ENCODE measurements at regions not wholly inside any gene's neighbourhood (a gene's known extent, or its start where the extent isn't known, plus 50 kb on each side); places are given as distances from the start of the nearest gene placed in this dataset.

DNA sequence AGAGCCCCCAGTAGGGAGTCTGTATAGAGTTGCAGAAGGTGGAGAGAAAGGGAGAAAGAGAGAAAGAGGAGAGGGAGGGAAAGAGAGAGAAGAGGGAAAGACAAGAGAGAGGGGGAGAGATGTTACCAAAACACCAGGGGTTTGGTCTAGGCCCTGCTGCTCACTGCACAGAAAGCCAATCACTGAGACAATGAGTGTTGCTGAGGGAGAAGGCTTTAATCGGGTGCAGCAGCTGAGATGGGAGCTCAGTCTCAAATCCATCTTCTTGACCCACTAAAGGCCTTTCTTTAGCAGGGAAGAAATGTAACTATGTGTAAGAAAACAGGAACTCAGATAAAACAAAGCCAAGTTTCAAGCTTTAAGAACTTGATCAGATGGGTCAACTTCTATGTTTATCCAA, 198.2 kb upstream of the FOXK1 start:
- no peak for ATAC-seq

DNA sequence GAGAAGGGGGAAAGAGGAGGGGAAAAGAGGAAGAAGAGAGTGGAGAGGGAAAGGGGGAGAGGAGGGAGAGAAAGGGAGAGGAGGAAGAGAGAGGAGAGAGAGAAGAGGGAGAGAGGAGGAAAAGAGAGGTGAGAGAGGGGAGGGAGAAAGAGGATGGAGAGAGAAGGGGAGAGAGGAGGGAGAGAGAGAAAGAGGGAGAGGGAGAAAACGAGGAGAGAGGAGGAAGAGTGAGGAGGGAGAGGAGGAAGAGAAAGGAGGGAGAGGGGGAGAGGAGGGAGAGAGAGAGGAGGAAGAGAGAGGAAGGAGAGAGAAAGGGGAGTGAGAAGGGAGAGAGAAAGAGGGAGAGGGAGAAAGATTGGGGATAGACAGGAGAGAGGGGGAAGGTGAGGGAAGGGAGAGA, 197.6 kb upstream of the FOXK1 start:
- TF ChIP-seq CSDC2 (CRISPR knock-in tag; IDR thresholded peaks at IDR 0.05) (no peak), CSRNP3 (CRISPR knock-in tag; IDR thresholded peaks at IDR 0.05) (no peak), GLIS3 (CRISPR knock-in tag; IDR thresholded peaks at IDR 0.05) (no peak), TOX (CRISPR knock-in tag; IDR thresholded peaks at IDR 0.05; ENCODE audit: borderline replicate concordance) (no peak), SNAI2 (CRISPR knock-in tag; IDR thresholded peaks at IDR 0.05) (no peak), ZC3H10 (CRISPR knock-in tag; IDR thresholded peaks at IDR 0.05) (no peak), ZFP3 (CRISPR knock-in tag; IDR thresholded peaks at IDR 0.05) (no peak), TCF4 (CRISPR knock-in tag; IDR thresholded peaks at IDR 0.05; ENCODE audit: borderline replicate concordance) (no peak), ESRRG (CRISPR knock-in tag; IDR thresholded peaks at IDR 0.05) (no peak), ARNTL (CRISPR knock-in tag; IDR thresholded peaks at IDR 0.05; ENCODE audit: borderline replicate concordance, low read depth) (no peak), PPARA (CRISPR knock-in tag; IDR thresholded peaks at IDR 0.05; ENCODE audit: borderline replicate concordance) (no peak), OSR1 (CRISPR knock-in tag; IDR thresholded peaks at IDR 0.05) (no peak), ZFP30 (CRISPR knock-in tag; IDR thresholded peaks at IDR 0.05) (no peak)
- TF ChIP-seq, protein P1, sequence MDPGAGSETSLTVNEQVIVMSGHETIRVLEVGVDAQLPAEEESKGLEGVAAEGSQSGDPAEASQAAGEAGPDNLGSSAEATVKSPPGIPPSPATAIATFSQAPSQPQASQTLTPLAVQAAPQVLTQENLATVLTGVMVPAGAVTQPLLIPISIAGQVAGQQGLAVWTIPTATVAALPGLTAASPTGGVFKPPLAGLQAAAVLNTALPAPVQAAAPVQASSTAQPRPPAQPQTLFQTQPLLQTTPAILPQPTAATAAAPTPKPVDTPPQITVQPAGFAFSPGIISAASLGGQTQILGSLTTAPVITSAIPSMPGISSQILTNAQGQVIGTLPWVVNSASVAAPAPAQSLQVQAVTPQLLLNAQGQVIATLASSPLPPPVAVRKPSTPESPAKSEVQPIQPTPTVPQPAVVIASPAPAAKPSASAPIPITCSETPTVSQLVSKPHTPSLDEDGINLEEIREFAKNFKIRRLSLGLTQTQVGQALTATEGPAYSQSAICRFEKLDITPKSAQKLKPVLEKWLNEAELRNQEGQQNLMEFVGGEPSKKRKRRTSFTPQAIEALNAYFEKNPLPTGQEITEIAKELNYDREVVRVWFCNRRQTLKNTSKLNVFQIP (CRISPR knock-in tag; IDR thresholded peaks at IDR 0.05; ENCODE audit: borderline replicate concordance, low read depth): no peak
- ATAC-seq: no peak

More for the DNA sequence above, 198.2 kb upstream of the FOXK1 start:
- TF ChIP-seq ISL1 (CRISPR knock-in tag; IDR thresholded peaks at IDR 0.05) (no peak), PPARA (CRISPR knock-in tag; IDR thresholded peaks at IDR 0.05; ENCODE audit: borderline replicate concordance) (no peak), ZNF8 (CRISPR knock-in tag; IDR thresholded peaks at IDR 0.05) (no peak), ARNTL (CRISPR knock-in tag; IDR thresholded peaks at IDR 0.05; ENCODE audit: borderline replicate concordance, low read depth) (no peak), PATZ1 (CRISPR knock-in tag; IDR thresholded peaks at IDR 0.05; ENCODE audit: borderline replicate concordance) (no peak), BACH2 (CRISPR knock-in tag; IDR thresholded peaks at IDR 0.05; ENCODE audit: borderline replicate concordance) (no peak), ZNF565 (CRISPR knock-in tag; conservative IDR thresholded peaks at IDR 0.05; ENCODE audit: low read depth) (no peak), CSRNP3 (CRISPR knock-in tag; IDR thresholded peaks at IDR 0.05) (no peak), TSHZ2 (CRISPR knock-in tag; IDR thresholded peaks at IDR 0.05) (no peak), CREB5 (CRISPR knock-in tag; IDR thresholded peaks at IDR 0.05; ENCODE audit: low read depth) (no peak), TOX (CRISPR knock-in tag; IDR thresholded peaks at IDR 0.05; ENCODE audit: borderline replicate concordance) (no peak), RARB (CRISPR knock-in tag; IDR thresholded peaks at IDR 0.05) (no peak)
